Parathyroid adenoma (tissue), 2 donors: ENCODE measurements at regions not wholly inside any gene's neighbourhood (a gene's known extent, or its start where the extent isn't known, plus 50 kb on each side); places are given as distances from the start of the nearest gene placed in this dataset.

Experiments
- H2AFZ ChIP-seq: fragments of 300-600 bp; sonication (generic); one replicate; pipeline ENCODE4 v1.7.0; 2017; ENCODE audit warnings: antibody characterized with exemption, mild to moderate bottlenecking
- H3K27ac ChIP-seq: fragments of 300-600 bp; sonication (generic); one replicate; pipeline ENCODE4 v1.7.0; 2017
- H3K27me3 ChIP-seq: fragments of 300-600 bp; sonication (generic); one replicate; pipeline ENCODE4 v1.7.0; 2017; ENCODE audit warnings: low read length; ENCODE audit not compliant: control insufficient read depth, insufficient read depth
- H3K36me3 ChIP-seq: fragments of 300-600 bp; sonication (generic); one replicate; pipeline ENCODE4 v1.7.0; 2017; ENCODE audit warnings: low read length; ENCODE audit not compliant: control insufficient read depth, insufficient read depth
- H3K4me1 ChIP-seq: fragments of 300-600 bp; sonication (generic); one replicate; pipeline ENCODE4 v1.7.0; 2017; ENCODE audit warnings: control low read depth
- H3K4me2 ChIP-seq: fragments of 300-600 bp; sonication (generic); one replicate; pipeline ENCODE4 v1.7.0; 2017; ENCODE audit warnings: low read length
- H3K4me3 ChIP-seq: fragments of 300-600 bp; sonication (generic); one replicate; pipeline ENCODE4 v1.7.0; 2017; ENCODE audit warnings: low read depth, low read length
- H3K79me2 ChIP-seq: fragments of 300-600 bp; sonication (generic); one replicate; pipeline ENCODE4 v1.7.0; 2017; ENCODE audit warnings: control low read depth
- H3K9ac ChIP-seq: fragments of 300-600 bp; sonication (generic); one replicate; pipeline ENCODE4 v1.7.0; 2017; ENCODE audit warnings: mild to moderate bottlenecking
- H3K9me3 ChIP-seq: fragments of 300-600 bp; sonication (generic); one replicate; pipeline ENCODE4 v1.7.0; 2017; ENCODE audit warnings: low read length; ENCODE audit not compliant: control insufficient read depth
- TF ChIP-seq, protein P1 (sequence below): fragments of 300-600 bp; sonication (generic); IDR thresholded peaks from one replicate; pipeline ENCODE4 v1.7.0; 2017; ENCODE audit warnings: antibody characterized with exemption, mild to moderate bottlenecking
- donor health status: primary hyperparathyroidism.

DNA sequence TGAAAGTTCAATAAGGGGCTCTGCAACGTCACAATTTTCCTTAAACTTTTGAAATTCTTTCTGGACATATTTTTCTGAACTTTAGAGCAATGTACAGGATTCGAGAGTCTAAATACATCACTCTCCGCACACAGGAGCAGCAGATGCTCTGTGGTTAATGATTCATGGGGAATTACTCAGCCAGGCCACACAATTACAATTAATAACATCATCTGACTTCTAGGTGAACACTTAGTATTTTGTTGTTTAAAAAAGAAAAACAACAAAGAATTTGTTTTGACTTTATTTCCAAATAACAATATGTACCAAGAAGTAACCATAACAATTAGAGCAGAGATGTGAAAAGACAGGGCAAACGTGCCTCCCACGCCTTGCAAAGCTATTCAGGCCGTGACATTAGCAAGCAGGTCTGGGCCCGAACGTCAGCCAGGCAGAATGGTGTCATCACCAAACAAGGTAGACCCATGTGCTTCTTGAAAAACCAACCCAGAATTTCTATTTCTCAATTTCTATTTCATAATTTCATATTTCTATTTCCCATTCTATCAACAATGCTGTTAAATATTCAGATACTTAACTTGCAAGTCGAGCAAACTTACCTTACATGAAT, 236.3 kb downstream of the COL4A1 start:
- Histone ChIP-seq H3K9ac (no peak overlapping the region), H3K79me2 (no peaks in the 10 kb centered on the region), H3K4me1 (no peaks in the 10 kb centered on the region), H3K4me3 (no peak overlapping the region), H3K27ac (no peak overlapping the region), H3K4me2 (no peak overlapping the region), H3K27me3 (no peaks in the 10 kb centered on the region), H2AFZ (no peak overlapping the region), H3K36me3 (no peaks in the 10 kb centered on the region), H3K9me3 (no peaks in the 10 kb centered on the region)
- TF ChIP-seq, protein P1, sequence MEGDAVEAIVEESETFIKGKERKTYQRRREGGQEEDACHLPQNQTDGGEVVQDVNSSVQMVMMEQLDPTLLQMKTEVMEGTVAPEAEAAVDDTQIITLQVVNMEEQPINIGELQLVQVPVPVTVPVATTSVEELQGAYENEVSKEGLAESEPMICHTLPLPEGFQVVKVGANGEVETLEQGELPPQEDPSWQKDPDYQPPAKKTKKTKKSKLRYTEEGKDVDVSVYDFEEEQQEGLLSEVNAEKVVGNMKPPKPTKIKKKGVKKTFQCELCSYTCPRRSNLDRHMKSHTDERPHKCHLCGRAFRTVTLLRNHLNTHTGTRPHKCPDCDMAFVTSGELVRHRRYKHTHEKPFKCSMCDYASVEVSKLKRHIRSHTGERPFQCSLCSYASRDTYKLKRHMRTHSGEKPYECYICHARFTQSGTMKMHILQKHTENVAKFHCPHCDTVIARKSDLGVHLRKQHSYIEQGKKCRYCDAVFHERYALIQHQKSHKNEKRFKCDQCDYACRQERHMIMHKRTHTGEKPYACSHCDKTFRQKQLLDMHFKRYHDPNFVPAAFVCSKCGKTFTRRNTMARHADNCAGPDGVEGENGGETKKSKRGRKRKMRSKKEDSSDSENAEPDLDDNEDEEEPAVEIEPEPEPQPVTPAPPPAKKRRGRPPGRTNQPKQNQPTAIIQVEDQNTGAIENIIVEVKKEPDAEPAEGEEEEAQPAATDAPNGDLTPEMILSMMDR, result no peak

DNA sequence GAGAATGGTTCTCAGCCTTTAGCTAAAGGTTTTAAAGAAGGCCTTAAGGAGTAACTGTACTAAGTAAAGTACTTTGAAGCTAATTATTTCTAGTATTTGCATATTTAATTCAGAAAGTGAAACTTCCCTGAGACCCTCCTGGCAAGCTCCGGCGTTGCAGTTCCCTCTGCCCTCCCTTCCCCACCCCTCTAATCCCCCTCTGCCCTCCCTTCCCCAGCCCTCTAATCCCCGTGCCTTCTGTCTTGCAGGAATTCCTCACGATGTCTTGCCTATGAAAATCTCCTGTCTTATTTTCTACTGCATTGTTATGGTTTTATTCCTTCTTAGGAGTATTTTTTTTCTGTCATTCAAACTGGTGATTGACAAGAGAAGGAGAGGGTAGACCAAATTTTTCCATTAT, 236.9 kb downstream of the COL4A1 start:
- Histone ChIP-seq H3K9me3 (no peaks in the 10 kb centered on the region), H2AFZ (no peak overlapping the region), H3K4me2 (no peak overlapping the region), H3K27me3 (no peaks in the 10 kb centered on the region), H3K79me2 (no peaks in the 10 kb centered on the region), H3K9ac (no peak overlapping the region), H3K4me3 (no peak overlapping the region), H3K36me3 (no peaks in the 10 kb centered on the region), H3K4me1 (no peaks in the 10 kb centered on the region), H3K27ac (no peak overlapping the region)
- TF ChIP-seq, protein P1, result no peak

DNA sequence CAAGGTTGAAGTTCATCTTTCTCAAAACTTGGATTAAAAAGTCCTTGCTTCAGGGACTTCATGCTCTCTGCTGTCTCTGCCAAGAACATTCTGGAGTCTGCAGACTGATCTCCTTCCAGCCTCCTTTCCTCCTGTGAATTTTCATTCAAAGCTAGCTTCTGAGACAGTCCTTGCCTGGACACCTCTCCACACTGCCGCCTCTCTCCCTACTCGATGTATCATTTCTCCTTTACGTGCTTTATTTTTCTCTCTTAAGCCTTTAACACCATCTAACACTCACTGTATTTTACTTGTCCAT, 238.8 kb downstream of the COL4A1 start:
- H3K4me3 ChIP-seq, result no peak overlapping the region
- no peaks in the 10 kb centered on the region for H3K36me3 ChIP-seq
- no peaks in the 10 kb centered on the region for H3K79me2 ChIP-seq
- no peaks in the 10 kb centered on the region for H3K4me1 ChIP-seq
- H3K27me3 ChIP-seq, result no peaks in the 10 kb centered on the region
- H2AFZ ChIP-seq, result no peak overlapping the region
- no peaks in the 10 kb centered on the region for H3K9me3 ChIP-seq
- H3K9ac ChIP-seq, result no peak overlapping the region
- H3K4me2 ChIP-seq, result no peak overlapping the region
- no peak overlapping the region for H3K27ac ChIP-seq
- TF ChIP-seq, protein P1, result no peak

DNA sequence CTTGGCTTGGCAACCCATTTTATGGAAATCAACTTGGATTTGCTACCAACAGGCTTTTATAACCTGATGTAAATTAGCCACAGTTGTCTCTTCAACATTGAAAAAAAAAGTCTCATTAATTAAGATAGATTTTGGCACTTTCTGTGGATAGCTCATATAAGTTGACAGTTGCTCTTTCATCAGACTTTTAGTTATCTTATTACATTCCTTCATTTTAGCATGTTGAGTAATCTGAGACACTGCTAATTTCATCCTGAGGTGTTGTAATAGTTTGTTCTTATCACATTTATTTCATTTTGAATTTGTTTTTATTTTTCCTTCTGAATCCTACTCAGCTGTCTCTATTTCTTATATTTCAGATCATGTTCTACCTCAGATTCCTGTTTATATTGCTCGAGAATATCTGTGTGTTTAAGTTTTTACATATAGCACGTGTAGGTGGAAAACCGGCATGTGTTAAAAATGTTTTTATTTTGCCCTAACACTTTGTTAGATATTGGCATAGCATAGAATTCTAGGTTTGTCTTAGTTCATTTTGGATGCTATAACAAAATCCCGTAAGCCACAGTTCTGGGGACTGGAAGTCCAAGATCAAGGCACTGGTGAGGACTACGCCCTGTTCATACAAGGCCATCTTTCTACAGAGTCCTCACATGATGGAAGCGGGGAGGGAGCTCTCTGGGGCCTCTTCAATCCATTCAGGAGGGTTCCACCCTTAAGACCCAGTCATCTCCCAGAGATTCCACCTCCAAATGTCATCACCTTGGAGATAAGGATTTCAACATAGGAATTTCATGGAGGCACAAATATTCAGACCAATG, 239.4 kb downstream of the COL4A1 start:
- H3K4me1 ChIP-seq, result no peaks in the 10 kb centered on the region
- H3K4me3 ChIP-seq, result no peak overlapping the region
- H3K4me2 ChIP-seq, result no peak overlapping the region
- H2AFZ ChIP-seq, result no peak overlapping the region
- no peak overlapping the region for H3K9ac ChIP-seq
- H3K27me3 ChIP-seq, result no peaks in the 10 kb centered on the region
- no peaks in the 10 kb centered on the region for H3K9me3 ChIP-seq
- TF ChIP-seq, protein P1, result no peak
- H3K79me2 ChIP-seq, result no peaks in the 10 kb centered on the region
- no peaks in the 10 kb centered on the region for H3K36me3 ChIP-seq
- no peak overlapping the region for H3K27ac ChIP-seq

DNA sequence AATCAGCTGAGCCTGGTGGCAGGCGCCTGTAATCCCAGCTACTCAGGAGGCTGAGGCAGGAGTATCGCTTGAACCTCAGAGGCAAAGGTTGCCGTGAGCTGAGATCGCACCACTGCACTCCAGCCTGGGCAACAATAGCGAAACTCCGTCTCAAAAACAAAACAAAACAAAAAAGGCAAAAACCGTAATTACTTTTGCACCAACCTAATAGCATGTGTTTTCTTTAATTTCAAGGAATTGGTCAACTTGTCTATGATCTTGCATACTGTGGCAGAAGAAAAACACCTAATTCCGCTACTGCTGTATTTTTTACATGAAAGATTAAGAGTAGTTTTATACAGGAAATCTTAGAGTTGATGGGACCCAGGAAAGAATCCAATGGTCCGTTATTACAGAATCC, 241.2 kb downstream of the COL4A1 start:
- H2AFZ ChIP-seq, result no peak overlapping the region
- no peaks in the 10 kb centered on the region for H3K4me1 ChIP-seq
- TF ChIP-seq, protein P1, result no peak
- no peak overlapping the region for H3K9ac ChIP-seq
- no peaks in the 10 kb centered on the region for H3K36me3 ChIP-seq
- H3K4me2 ChIP-seq, result no peak overlapping the region
- no peak overlapping the region for H3K4me3 ChIP-seq
- H3K27me3 ChIP-seq, result no peaks in the 10 kb centered on the region
- no peak overlapping the region for H3K27ac ChIP-seq
- H3K79me2 ChIP-seq, result no peaks in the 10 kb centered on the region
- no peaks in the 10 kb centered on the region for H3K9me3 ChIP-seq
